HFFc6 (cell line): ENCODE measurements at regions not wholly inside any gene's neighbourhood (a gene's known extent, or its start where the extent isn't known, plus 50 kb on each side); places are given as distances from the start of the nearest gene placed in this dataset.
A peak's percentile ranks its signal among the peaks of the same experiment; 100 is the strongest.

Experiments used
- DNase-seq: peaks from one replicate; pipeline ENCODE4 v3.0.0-alpha.2; 2018
- H3K27ac Mint-ChIP-seq: 2 replicates; pipeline ENCODE4 v1.8.0; 2020; ENCODE audit warnings: mild to moderate bottlenecking, mixed read lengths
- H3K27me3 Mint-ChIP-seq: 2 replicates; pipeline ENCODE4 v1.8.0; 2021; ENCODE audit warnings: mild to moderate bottlenecking, moderate library complexity, mixed read lengths; ENCODE audit not compliant: insufficient read depth
- H3K36me3 Mint-ChIP-seq: 2 replicates; pipeline ENCODE4 v1.8.0; 2021; ENCODE audit warnings: low read depth, mixed read lengths
- H3K4me1 Mint-ChIP-seq: 2 replicates; pipeline ENCODE4 v1.8.0; 2020; ENCODE audit warnings: low read depth, mixed read lengths
- H3K4me3 Mint-ChIP-seq: 2 replicates; pipeline ENCODE4 v1.8.0; 2020; ENCODE audit warnings: mild to moderate bottlenecking, moderate library complexity, mixed read lengths
- H3K9me3 Mint-ChIP-seq: 2 replicates; pipeline ENCODE4 v1.8.0; 2020; ENCODE audit warnings: mild to moderate bottlenecking, mixed read lengths
- CTCF ChIP-seq: fragments of 200-600 bp; sonication (generic); IDR thresholded peaks from 2 replicates; pipeline ENCODE4 v1.5.0; 2021; ENCODE audit warnings: antibody characterized with exemption, mild to moderate bottlenecking

DNA sequence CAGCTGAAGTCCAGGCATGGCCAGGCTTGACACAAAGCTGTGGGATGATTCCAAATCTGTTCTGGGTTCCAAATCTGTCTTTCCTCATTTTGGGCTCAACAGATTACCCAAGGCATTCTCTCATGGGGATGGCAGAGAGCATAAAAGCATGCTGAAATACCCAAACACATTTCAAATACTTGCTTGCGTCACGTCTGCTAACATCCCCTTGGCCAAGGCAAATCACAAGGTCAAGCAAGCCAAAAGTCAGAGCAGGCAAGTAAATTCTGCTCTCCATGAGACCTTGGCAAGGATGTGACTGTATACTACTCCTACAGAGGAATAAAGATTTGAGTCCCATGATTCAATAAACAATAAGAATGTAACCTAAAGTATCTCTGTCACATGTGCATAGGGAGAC is 306.7 kb downstream of the EPB41L4A start:
- H3K27me3 Mint-ChIP-seq = no peaks in the 10 kb centered on the region
- no peaks in the 10 kb centered on the region for H3K36me3 Mint-ChIP-seq
- H3K4me1 Mint-ChIP-seq = peaks cover 8% of the 10 kb centered on the region
- H3K4me3 Mint-ChIP-seq = no peak overlapping the region
- DNase-seq = no peak
- H3K9me3 Mint-ChIP-seq = no peaks in the 10 kb centered on the region
- H3K27ac Mint-ChIP-seq = no peak overlapping the region
- TF ChIP-seq CTCF = no peak

DNA sequence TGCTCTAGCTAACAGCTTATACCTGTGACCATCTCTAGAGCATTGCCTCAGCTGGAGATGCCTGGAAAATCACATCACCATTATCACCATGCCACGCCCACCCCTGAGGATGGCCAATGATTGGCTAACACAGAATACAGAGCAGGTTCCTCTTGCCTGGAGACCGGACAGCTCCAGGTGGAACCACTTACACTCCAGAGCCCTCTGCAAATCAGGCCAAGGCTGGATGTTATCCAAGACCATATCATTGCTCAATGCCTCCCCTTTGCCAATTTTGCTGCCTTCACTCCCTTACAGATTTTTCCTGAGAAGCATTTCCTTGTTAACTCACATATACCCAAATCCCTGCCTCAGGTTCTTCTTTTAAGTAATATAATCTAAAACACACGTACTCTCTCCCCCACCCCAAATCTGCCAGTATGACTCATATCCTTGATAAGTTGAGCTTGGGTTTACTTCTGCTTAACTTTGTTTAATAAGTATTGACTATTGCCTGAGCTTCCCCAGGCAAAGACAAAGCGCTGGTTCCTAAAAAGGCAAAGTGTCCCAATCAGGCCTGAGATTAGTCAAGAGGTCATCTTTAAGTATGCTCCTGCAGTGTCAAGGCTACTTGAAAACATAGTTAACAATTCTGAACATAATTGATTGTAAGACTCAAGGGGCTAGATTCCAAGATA is 309.6 kb downstream of the EPB41L4A start:
- Mint-ChIP-seq H3K27ac (no peak overlapping the region), H3K27me3 (no peaks in the 10 kb centered on the region), H3K4me3 (no peak overlapping the region), H3K9me3 (no peaks in the 10 kb centered on the region), H3K4me1 (peaks cover 8% of the 10 kb centered on the region), H3K36me3 (no peaks in the 10 kb centered on the region)
- peak; percentile 34 for DNase-seq
- TF ChIP-seq CTCF = no peak

DNA sequence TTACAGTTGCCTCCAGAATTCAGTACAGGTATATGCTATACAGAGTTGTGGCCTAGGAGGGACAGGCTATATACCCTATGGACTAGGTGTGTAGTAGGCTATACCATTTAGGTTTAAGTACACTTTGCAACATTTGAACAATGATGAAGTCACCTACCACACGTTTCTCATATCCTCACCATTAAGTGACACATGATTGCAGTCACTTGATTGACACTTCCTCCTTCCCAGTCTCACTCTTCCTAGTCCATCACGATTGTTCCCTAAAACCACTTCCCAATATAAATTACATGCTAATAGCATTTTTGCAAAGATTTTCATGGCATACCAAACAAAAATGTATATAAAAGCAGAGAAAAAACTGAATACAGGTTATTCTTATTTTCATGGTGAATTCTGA is 312.2 kb downstream of the EPB41L4A start:
- Mint-ChIP-seq H3K4me1 (peaks cover 8% of the 10 kb centered on the region), H3K9me3 (no peaks in the 10 kb centered on the region), H3K27ac (no peak overlapping the region), H3K4me3 (no peak overlapping the region), H3K36me3 (no peaks in the 10 kb centered on the region), H3K27me3 (no peaks in the 10 kb centered on the region)
- no peak for TF ChIP-seq CTCF
- no peak for DNase-seq

- no peak for TF ChIP-seq CTCF
- H3K4me1 Mint-ChIP-seq = no peaks in the 10 kb centered on the region
- no peak for DNase-seq
- no peaks in the 10 kb centered on the region; the same call in none of the 2 replicates for H3K27me3 Mint-ChIP-seq
- H3K4me3 Mint-ChIP-seq = no peak overlapping the region
- no peaks in the 10 kb centered on the region for H3K36me3 Mint-ChIP-seq
- no peak overlapping the region for H3K27ac Mint-ChIP-seq
- H3K9me3 Mint-ChIP-seq = peaks cover 10% of the 10 kb centered on the region; the same call in 1 of the 2 replicates
These were observed 321.3 kb downstream of the EPB41L4A start for GRCh38 chr5:112097768-112098167.

DNA sequence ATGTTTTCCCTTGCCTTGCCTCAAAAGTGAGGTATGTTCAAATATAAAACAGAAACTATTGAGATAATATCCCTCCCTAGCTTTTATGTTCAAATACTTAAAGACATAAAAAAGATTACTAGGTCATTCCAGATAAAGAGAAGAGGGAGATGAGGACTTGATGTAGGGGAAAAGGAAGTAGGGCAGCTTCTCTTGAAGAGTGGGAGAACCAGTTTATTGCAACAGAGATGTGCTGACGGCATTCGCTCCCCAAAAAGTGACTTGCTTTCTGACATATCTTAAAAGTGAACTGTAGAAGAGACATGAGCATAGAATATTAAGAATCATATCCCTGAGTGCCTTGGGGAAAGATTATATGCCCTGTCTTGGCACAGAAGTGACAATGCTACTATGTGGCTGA is 330.2 kb upstream of the NREP start:
- Mint-ChIP-seq H3K4me1 (no peaks in the 10 kb centered on the region), H3K36me3 (no peaks in the 10 kb centered on the region), H3K9me3 (no peaks in the 10 kb centered on the region), H3K27me3 (no peaks in the 10 kb centered on the region), H3K27ac (no peak overlapping the region), H3K4me3 (no peak overlapping the region)
- TF ChIP-seq CTCF = no peak
- no peak for DNase-seq
